GM18909 (cell line): ENCODE measurements at regions not wholly inside any gene's neighbourhood (a gene's known extent, or its start where the extent isn't known, plus 50 kb on each side); places are given as distances from the start of the nearest gene placed in this dataset.
"Not testable (repeated sequence)": the region's sequence is repeated elsewhere in the genome, so short reads cannot be mapped to it uniquely, and the experiment has no call there.

Experiments
- ATAC-seq: cut with Tn5 transposase; IDR thresholded peaks from one replicate; pipeline ENCODE4 v1.9.1; 2021; ENCODE audit warnings: mild to moderate bottlenecking; ENCODE audit not compliant: unreplicated experiment, poor library complexity

DNA sequence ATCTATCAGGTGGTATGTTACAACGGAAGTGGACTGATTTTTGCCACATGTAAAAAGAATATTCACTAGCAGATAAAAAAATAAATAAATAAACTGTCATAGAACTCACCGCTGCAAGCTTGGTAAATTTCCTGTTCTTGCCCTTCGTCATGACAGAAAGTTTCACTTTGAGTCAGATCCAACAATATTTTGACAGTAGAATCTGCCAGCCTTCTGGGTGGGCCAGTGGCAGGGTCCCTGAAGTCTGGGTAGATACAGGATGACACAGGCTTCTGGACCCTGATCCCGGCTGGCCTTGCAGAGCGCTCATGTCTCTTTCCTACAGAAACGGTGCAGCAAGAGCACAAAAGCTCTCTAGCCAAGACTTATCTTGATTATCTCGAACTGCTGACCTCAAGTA is 97.8 kb upstream of the PMAIP1 start:
- peak; percentile 93 for ATAC-seq

DNA sequence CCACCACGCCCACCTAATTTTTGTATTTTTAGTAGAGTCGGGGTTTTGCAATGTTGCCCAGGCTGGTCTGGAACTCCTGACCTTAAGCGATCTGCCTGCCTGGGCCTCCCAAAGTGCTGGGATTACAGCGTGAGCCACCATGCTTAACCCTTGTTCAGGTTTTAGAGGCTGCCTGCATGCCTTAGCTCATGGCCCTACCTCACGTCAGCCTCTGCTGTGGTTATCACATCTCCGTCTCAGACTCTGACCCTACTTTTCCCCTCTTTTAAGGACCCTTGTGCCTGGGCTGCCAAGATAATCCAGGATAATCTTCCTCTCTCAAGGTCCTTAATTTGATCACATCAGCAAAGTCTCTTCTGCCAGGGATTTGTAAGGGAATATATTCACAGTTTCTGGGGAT is 98.2 kb upstream of the PMAIP1 start:
- peak; percentile 8 for ATAC-seq

DNA sequence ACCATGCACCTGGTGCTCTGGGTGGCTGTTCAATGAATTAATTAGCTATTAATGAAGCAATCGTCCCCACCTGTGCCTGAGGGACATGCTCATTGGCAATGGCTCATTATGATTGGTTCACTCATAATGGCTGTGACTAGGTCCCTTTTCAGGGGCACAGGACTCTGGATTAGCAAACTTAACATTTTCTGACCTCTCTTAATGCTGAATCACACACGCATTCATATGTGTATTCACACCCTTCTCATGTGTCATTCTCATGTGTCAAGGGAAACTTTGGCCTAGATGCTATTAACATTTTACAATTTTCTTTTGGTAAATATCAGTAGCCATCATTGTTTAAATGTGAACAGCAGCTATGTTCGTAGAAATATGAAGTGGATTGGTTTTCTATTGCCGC is 98.9 kb upstream of the PMAIP1 start:
- ATAC-seq: no peak

DNA sequence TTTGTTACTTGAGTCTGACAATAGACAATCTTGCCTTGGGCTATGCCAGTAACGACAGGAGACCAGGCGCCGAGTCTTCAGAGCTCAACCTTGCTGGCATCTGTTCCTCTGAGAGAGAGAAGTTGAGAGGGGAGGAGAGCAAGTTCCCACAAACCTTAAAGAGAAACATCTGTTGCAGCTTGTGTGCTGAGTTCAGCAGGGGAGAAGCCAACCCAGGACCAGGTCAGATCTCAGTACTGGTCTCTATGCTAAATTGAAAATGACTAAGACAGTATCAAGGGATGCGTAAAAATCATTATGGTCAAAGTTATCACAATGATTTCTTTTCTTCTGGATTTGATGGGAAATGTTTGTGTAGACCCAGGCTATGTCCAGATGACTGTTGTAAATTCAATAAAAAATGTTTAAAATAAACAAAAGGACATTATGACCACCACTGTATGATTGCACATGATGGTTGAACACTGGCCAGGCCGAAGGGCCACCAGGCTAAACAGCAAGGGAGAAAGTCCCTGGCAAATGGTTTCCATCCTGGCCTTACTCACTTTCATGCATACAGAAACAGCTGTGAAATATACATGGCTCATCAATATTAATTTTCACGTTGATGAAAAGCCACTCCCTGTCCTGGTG is 100.3 kb upstream of the PMAIP1 start:
- ATAC-seq: no peak

DNA sequence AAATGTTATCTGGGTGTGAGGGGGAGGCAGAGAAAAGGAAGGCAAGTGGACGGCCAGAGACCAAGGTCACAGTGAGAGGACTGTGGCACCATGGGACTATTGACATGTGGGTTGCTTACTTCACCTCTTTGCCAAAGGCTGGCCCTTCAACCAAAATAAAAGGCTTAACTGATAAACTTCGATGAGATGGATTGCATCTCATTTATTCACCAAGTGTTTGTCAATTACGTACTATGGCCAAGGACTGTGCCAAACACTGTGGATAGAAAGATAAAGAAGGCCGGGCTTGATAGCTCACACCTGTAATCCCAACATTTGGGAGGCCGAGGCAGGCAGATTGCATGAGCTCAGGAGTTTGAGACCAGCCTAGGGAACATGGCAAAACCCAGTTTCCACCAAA is 98.7 kb upstream of the CCBE1 start:
- ATAC-seq: no peak

DNA sequence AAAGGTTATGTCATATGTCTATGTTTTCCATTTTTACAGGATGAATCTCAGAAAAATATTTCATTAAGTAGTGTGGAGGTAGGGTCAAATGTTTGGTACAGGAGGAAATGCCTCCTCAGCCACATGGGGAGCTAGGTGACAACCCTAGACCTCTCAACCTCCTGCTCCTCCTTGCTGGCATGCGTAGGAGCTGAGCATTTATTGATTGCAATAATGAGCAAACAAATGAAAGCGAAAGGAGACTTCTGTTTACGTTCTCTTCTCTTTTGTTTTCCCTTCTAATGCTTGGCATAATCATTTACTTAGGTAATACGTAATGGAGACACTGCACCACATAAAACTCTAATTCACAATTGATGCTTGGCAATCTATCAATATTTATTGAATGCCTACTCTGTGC is 95.1 kb upstream of the CCBE1 start:
- ATAC-seq: no peak

DNA sequence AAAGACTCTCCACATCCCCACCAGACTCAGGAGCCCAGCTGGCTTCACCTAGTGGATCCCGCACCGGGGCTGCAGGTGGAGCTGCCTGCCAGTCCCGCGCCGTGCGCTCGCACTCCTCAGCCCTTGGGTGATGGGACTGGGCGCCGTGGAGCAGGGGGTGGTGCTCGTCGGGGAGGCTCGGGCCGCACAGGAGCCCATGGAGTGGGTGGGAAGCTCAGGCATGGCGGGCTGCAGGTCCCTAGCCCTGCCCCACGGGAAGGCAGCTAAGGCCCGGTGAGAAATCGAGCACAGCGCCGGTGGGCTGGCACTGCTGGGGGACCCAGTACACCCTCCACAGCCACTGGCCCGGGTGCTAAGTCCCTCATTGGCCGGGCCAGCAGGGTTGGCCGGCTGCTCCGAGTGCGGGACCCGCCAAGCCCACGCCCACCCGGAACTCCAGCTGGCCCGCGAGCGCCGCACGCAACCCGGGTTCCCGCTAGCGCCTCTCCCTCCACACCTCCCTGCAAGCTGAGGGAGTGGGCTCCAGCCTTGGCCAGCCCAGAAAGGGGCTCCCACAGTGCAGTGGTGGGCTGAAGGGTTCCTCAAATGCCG is 93.2 kb upstream of the CCBE1 start:
- not testable (repeated sequence) for ATAC-seq

DNA sequence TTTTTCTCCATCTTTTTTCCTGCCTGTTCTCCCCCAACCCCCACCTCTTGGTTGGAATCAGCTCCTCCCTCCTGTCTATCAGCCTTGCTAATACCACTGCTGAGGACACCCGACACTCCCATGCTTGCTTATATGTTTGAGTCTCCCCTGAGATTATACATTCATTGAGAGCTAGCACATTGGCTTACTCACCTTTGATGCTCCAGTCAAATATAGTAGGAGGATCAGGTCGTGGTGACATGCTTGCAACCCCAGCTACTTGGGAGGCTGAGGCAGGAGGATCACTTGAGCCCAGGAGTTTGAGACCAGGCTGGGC is 91.5 kb upstream of the CCBE1 start:
- no peak for ATAC-seq

DNA sequence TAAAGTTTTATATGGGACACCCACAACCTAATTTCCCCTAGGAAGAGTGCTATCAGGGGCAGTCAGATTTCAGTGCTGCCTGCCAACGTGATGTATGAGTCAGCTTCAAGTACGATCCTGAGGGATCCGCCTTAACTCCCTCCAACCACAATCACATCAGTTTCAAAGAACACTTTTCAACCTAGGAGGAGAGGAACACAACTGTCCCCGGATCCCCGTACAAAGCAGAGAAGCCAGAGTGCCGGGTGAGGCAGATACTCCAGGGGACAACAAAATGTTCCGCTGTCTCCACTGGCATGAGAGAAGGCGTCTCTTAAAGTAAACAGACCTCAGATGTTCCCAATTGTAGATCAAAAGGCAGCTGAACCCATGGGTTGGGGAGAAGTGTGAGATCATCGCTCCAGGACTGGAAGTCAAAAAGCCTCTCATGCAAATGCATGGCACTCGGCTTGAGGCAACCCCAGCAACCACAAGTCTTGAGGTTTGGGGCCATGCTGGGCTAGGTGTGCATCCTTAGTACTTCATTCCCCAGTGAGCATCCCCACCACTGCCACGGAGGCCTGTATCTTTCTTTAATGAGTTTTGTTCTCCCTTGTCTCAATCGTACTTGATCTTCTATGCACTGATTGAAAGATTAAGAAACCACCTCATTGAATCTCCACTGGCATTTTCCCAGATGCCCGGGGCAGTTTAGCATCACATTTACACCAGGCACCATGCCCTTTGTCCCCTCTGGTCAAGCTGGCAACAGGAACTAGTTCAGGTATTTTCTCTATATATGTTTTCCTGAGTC is 91.0 kb upstream of the CCBE1 start:
- no peak for ATAC-seq

DNA sequence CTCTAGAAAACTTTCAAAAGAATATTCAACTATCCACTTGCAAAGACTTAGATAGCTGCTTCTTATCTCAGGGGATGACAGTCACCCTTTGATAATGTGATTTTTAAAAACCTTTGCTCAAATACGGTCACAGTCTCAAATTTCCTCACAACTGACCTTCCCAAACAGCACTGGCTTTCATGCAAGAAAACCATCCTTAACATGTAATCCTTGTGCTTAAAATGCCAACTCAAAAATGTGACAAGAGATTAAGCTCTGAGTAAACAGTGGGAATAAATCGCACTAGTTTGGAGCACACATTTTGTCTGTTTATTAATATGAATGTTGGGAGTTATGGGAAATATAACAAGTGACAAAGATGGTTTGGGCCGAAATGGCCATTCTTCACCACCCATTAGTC is 87.5 kb upstream of the CCBE1 start:
- no peak for ATAC-seq

DNA sequence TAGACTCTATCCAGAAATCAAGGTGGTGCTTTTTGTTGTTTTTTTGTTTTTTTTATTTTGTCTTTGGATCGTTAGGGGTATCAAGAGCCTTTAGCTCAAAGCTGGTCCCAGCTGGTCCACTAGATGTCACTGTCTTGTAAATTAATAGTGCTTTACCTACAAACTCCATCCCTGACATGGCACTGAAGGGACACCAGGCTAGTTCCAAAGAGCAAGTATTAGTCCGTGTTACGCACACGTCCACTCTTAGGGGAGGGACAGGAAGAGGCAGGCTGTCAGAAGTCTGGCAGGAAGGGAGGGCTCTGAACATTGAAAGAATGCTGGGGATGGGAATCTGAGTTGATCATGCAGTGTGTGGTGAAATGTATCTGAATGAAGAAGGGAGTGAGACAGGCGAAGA is 85.9 kb upstream of the CCBE1 start:
- ATAC-seq: peak; percentile 93

DNA sequence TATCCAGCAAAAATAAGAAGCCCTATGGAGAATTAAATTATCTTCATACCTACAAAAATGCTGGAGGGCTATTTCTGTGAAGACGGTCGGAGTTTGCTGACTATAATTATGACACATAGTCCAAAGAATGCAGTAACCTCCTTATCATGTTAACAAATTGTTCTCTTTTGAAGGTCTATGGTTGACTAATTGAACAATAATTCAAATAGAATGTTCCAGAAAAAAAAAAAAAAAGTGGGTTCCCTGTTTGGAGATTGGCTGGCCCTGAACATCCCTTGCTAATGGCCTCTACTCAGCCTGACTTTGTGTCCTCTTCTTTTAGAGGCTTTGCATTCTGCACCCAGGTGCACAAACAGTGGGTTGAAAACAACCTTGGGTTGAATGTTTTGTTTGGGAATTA is 82.8 kb upstream of the CCBE1 start:
- ATAC-seq: no peak

DNA sequence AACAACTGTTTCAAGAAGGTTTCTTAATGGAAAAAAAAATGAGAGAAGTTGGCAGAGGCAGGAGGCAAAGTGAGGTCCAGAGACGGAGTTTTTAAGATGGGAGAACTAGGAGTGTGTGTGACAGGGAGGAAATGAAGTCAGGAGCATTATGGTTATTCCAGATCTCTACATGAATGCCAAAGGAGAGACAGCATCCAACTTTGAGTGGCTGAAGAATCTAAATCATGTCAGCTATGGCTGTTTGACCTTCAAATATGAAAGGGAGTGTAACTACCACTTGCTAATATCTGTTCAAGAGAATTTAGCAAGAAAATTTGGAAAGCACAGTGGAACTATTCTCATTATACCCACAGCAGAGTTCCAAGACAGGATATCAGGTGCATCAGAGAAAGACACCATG is 81.2 kb upstream of the CCBE1 start:
- ATAC-seq: no peak

DNA sequence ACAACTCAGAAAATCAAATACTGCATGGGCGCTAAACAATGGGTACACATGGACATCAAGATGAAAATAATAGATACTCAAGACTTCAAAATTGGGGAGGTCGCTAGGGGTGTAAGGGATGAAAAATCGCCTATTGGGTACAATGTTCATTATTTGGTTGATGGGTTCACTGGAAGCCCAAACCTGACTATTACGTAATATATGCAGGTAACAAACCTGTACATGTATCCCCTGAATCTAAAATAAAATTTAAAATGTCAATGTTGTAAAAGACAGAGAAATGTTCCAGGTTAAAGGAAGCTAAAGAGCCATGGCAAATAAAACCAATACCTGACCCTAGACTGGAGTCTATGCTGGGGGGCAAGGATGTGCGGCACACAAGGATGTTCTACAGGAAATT is 80.4 kb upstream of the CCBE1 start:
- ATAC-seq: no peak

DNA sequence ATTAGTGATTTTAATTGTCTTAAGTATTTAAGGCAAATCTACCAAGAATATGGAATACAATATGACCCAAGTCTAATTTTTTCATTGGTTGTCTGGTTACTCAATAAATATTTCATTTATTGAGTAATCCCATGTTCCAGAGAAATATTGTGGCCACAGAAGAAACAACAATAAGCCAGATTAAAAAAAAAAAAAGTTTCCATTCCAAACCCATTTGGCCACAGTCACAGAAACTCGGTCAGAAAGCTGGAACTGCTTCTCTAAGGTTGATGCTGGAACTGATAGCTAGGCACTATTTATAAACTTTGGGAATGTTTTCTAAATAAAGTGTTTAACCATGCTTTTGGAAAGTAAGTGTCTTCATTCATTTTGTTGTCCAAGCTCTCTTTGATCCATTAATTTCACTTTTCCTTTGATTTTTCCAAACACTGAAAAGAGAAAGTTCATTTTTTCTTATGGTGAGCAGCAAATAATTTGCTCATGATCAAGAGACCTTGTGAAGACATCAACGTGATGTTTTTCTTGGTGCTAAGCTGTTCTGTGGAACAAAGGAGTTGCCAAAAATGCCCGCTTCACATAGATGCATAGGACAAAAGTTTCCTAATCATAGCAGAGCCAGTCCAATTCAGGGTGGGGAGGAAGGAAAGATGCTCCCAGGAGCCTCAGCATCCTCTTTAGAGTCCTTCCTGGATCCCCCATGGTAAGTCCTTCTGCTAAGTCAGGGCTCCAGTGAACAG is 72.1 kb upstream of the CCBE1 start:
- ATAC-seq: no peak

DNA sequence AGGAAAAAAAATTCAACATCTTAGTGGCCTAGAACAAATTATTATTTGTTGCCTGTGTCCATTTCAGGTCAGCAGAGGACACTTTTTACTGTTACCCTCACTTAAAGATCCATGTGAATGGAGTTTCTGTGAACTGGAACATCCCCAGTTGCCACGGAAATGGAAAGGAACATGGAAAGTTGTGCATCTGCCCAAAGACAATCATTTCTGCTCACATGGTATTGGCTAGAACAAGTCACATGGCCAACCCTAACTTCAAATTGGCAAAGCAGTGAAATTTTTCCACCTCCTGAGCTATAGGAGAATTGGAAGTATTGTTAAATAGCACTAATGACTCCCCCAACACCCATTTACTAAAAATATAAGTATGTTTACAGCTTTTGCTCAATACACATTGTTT is 71.2 kb upstream of the CCBE1 start:
- no peak for ATAC-seq

DNA sequence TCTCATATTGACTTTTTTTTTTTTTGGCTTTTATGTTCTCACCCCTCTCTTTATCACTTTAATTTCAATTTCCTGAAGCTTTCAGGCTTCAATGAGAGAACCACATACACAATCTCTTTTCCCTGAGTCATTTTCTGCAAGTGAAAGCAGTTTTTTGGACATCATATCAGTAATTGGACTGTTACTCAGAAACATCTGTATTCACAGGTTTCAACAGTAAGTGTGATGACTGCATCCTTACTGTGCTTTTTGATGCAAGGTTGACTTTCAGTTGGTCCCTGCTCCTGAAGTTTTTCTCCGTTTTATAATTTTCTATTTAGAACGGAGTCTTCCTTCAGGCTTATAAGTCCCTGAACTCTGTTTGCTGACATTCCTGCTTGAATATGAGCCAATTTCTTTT is 70.5 kb upstream of the CCBE1 start:
- no peak for ATAC-seq

DNA sequence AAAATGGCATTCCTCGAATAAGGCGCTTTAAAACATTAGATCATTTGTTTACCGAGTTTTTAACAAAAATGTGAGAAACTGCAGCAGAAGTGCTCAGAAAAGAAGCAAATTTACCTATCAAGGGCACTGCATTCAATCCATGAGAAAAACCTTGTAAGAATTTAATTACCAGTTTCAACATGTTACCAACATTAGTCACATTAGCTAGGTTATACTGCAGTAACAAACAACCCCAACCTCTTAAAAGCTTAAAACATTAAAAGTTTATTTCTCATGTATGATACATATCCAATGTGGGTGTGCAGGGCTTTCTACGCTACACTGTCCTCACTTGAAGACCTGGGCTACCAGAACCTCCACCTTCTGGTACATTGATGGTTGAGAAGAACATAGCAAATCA is 68.1 kb upstream of the CCBE1 start:
- no peak for ATAC-seq

DNA sequence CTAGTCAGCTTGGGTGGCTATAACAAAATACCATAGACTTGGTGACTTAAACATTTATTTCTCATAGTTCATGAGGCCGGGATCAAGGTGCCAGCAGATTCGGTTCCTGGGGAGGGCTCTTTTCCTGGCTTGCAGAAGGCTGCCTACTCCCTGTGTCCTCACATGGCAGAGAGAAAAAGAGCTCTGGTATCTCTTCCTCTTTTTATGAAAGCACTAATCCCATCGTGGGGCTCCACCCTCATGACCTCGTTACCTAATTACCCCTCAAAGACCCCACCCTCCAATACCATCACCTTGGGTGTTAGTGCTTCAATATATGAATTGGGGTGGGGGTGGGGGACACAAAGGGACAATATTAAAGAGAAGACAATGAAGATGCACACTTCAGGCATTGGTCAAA is 67.1 kb upstream of the CCBE1 start:
- no peak for ATAC-seq

DNA sequence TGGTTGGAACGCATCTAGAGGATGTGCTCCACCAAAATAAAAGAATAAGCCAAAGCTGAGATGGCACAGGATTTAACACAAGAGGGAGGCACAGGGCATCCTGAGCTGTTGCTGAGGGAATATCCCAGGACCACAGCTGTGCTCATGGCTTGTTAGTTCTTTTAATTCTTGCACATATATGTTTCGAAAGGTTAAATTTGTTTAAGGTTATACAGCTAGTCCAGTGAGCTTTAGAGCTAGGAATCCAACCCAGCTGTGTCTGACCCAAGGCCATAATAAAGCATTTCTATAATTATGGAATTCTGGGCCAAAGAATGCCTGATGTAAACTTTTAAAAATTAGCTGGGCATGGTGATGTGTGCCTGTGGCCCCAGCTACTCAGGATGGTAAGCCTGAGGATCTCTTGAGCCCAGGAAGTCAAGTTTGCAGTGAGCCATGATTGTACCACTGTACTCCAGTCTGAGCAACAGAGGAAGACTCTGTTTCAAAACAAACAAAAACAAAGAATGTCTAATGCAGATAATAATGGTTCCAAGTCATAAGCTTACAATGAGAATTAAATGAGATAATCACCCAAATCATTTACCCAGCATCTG is 66.4 kb upstream of the CCBE1 start:
- no peak for ATAC-seq
